HG02642 (cell line): ENCODE measurements at regions not wholly inside any gene's neighbourhood (a gene's known extent, or its start where the extent isn't known, plus 50 kb on each side); places are given as distances from the start of the nearest gene placed in this dataset.

Experiments used
- ATAC-seq: cut with Tn5 transposase; IDR thresholded peaks from one replicate; pipeline ENCODE4 v1.9.1; 2021; ENCODE audit warnings: mild to moderate bottlenecking; ENCODE audit not compliant: unreplicated experiment, poor library complexity

DNA sequence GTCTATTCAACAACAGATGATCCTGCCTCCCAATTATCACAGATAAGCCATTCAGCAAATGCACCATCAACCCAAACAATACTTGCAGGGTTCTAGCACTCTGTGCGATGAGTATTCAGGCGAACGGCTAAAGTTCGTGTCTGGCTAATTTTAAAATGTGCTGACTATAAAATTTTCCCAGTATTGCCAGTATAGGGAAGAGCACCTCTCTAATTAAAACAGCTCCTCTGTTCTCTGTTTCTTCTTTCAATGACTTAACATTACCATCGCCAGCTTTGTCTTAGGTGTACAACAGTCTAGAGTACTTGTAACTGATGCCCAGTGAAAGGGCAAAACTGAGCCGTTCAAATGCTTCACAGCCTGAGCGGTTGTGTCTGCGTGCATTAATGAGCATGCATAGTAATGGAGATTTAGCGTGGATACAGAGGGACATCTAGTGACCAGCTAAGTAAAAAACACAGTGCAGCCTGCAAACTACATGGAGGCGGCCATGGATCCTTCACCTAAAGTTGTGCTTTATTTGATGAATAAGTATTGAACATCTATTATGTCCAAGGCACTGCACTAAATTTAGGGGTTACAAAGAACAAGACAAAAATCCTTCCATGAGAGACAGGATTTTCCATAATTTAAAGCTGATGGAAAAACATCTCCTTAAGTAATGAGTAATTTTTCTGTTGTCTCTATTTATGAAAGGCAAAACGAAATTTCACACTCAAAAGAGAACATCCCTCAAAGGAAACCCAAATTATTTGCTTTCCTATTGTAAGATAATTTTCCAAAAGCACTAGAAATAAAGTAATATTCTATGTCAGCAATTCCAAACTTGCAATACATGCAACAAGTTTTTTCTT, 120.0 kb downstream of the SETD4 start:
- no peak for ATAC-seq

DNA sequence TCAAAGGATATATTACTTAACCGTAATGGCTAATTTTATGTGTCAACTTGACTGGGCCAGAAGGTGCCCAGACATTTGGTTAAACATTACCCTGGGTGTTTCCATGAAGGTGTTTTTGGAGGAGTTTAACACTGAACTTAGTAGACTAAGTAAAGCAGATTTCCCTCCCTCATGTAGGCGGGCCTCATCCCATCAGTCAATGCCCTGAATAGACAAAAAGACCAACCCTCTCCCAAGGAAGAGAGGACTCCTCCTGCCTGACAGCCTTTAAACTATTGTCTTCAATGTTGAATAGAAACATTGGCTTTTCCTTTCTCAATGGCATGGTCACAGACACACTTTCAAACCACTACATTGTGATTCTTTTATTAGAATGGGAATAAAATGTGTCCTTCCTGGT, 121.9 kb downstream of the SETD4 start:
- ATAC-seq: no peak

DNA sequence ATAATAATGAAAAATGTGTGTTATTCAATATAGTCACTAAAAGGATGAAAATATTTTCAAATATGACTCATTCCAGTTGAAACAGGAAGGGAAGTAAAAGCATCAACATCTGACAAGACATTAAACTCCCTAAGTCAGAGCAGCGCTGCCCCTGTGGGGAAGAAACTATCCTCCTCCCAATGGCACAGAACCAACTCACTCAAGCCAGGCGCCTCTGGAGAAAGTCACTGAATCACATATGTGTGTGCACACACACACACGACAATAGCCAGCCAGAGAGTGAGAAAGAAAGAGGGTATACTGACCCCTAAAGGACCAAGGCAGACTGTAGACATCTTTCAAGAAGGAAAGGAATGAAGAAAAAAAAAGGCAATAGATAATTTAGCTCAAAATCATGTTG, 126.9 kb downstream of the SETD4 start:
- ATAC-seq: no peak

DNA sequence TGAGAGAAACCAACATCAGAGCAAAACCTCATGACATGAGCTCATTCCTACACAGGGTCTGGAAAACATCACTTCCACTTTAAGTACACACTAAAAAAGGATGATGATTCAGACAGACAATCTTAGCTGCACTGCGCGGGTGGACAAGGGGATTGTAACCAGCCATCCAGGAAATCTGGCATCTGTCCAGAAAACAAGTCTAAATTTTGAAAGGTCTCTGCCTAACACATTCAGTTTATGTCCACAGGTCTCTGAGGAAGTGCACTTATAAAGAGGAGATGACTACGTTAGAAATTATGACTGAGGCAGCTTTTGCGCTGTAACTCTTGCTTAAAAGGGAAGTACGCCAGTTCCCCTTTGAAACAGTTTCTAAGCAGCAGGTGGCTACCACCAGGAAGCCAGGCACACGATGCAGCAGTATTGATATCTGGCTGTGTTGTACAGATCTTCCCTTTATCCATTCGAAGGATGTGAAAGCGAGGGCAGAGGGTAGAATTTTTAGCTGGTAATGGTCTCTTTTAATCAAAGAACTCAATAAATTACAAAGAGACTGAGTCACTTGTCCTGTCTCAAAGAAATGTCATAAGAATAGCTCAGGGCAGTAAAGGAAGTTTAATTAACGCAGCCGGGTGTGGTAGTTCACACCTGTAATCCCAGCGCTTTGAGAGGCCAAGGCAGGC, 128.0 kb downstream of the SETD4 start:
- ATAC-seq: peak; percentile 83

GRCh38 chr21:35929901-35930300, 130.4 kb downstream of the SETD4 start:
- no peak for ATAC-seq

GRCh38 chr21:35927262-35927661, 133.1 kb downstream of the SETD4 start:
- no peak for ATAC-seq

DNA sequence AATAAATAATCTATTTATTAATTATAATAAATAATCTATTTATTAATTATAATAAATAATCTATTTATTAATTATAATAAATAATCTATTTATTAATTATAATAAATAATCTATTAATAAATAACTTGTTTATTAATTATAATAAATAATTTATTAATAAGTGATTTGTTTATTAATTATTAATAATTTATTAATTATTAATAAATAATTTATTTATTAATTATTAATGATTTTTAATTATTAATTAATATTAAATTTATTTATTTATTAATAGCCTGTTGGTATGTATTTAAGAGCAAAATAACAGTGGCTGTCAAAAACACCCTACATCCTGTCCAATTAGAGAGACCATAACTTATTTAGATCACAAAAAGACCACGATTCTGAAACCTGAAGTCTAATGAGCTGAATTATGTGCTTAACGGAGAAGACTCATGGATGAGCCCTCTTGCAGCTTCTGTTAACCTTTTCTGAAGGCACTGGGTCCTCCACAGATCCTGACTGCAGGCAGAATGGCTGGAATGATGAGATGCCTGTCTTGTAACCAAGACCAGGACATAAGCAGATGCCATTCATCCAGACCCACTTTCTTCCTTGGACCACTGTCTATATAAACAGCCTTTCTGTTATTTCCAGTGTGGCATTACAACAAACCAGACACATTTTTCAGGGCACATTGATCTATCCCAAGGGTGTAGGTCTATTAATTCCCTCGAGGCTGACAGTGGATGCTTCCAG, 134.2 kb downstream of the SETD4 start:
- no peak for ATAC-seq

GRCh38 chr21:35925497-35925896, 134.8 kb downstream of the SETD4 start:
- no peak for ATAC-seq

DNA sequence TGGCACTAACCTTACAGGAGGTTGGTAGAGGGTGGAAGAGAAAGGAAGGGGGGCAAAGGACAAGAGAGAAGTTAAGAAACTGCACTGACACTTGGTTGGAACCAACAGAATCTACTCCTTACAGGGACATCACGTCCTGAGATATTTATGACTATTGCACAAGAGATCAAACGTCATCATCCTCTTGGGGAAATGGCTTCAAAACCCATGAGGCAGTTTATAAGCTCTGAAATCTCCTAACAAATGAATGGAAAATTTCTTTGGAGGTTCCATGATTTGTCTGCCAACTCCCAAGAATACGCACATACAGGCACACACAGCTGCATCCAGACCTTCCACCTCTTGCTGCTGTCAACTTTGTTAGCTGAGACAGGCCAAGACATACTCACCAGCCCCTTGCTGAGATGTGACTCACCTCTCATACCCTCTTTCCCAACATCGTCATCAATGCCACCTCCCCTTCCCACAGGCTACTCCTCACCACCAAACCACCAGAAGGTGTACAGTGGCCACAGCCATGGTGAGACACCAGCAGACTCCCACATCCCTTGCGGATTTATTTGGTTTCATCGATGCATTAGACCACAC, 135.5 kb downstream of the SETD4 start:
- no peak for ATAC-seq

- no peak for ATAC-seq
Measured at GRCh38 chr21:35923971-35924370, 136.4 kb downstream of the SETD4 start.

- no peak for ATAC-seq
Measured at GRCh38 chr21:35922618-35923017, 137.7 kb downstream of the SETD4 start.

GRCh38 chr21:35921471-35921870, 138.9 kb downstream of the SETD4 start:
- no peak for ATAC-seq

DNA sequence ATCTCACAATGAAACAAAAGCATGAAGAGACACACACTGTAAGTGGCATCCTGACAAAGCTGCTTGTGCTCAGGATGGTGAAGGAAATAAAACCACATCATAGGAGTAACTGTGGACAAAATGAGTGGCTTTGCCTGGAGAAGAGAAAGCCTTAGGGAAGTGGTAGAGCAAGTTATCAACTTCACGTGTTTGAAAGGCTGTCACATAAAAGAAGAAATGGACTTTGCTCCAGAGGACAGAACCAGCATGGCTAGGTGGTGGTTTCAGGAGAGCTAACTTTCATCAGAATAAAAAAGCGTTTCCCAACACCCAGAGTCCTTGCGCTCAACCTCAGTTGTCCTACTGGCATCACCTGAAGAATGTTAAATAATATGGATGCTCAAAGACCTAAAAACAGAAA, 139.9 kb downstream of the SETD4 start:
- no peak for ATAC-seq

DNA sequence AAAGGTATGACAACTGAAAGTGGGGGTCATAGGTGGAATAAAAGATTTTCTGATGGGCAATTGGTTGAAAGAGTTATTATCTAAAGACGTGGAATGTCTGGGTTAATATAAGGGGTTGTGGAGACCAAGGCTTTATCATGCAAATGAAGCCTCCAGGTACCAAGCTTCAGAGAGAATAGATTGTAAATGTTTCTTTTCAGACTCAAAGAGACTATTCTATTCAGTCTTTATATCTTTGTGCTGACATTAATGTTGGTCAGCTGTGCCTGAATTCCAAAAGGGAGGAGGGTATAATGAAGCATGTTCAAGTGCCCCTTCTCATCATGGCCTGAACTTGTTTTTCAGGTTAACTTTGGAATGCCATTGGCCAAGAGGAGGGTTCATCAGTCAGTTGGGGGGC, 145.3 kb downstream of the SETD4 start:
- no peak for ATAC-seq

GRCh38 chr21:35911412-35912191, 148.7 kb downstream of the SETD4 start:
- ATAC-seq: no peak

GRCh38 chr21:35909456-35910223, 150.7 kb downstream of the SETD4 start:
- ATAC-seq: no peak

DNA sequence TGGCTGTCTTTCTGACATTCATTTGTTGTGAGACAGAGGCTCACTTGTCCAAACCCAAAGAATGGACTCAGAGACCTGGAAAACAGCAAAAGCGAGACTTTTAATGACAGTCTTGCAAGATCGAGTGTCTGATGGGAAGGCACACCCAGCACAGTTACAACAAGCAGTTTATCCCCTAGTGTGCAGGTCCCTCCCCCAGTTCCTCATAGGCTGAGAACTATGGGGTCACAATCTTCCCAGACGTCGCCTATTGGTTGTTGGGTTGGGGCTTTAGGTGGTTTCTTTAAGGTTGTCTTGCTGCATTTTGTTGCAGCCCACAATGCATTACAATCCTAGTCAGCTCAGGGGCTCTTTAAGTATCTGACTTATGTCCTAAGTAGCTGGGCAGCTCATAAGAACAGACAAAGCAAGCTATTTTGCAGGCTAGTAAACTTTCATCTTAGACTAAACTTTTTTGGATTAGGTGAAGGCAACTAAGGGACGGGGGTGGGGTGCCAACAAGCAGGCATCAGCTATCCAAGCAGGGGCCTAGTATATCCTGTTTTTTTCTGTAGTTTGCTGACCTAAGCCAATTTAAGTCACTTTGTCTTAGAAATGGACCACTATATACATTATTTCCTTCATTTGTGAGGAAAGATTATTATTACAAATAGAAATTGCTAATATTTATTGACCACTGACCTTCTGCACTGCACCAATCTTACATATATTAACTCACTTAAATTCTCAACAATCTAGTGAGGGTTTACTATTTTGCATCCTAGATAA, 151.8 kb downstream of the SETD4 start:
- ATAC-seq: no peak

DNA sequence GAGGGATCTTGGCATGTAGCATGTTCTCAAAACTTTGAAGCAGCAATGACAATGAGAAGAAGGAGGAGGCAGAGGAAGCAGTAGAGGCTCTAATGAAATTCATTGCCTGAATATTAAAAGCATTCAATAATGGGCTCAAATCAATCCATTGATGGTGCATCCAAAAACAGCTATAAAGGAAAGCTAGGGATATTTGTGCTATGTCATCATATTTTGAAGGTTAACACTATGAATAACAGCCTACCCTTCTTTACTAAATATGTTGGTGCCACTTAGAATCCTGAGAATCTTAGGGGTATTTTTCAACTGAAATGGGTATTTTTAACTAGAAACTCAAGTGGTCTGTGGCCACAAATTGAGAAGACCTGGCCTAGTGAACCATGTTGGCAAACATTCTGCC, 153.7 kb downstream of the SETD4 start:
- no peak for ATAC-seq

DNA sequence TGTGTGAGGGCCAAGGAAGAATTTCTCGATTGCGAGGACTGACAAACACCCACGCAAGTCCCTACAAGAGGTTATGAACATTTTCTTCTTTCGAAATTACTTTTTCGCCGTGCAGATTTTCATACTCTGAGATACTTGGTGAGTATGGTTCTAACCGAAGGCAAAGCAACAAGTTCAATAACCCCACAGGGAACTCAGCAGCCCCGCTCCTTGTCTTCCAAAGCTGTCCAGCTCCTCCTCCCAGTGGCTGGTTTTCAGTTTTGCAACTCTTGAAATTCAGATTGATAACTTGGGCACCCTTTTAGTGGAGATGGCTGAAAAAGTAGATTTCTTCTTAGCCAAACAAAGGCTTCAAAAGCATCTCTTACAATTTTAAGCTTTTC, 154.4 kb downstream of the SETD4 start:
- no peak for ATAC-seq
